PC-9 (cell line): ENCODE measurements at regions not wholly inside any gene's neighbourhood (a gene's known extent, or its start where the extent isn't known, plus 50 kb on each side); places are given as distances from the start of the nearest gene placed in this dataset.

Experiments used
- EZH2 ChIP-seq: fragments of 200-600 bp; sonication (generic); IDR thresholded peaks from 2 replicates; pipeline ENCODE4 v1.8.0; 2017; ENCODE audit warnings: antibody characterized with exemption, low read depth
- TF ChIP-seq, protein P1 (sequence below): fragments of 200-600 bp; sonication (generic); conservative IDR thresholded peaks from 2 replicates; pipeline ENCODE4 v1.6.1; 2017; ENCODE audit warnings: mixed run types, antibody characterized with exemption, mild to moderate bottlenecking, moderate library complexity

DNA sequence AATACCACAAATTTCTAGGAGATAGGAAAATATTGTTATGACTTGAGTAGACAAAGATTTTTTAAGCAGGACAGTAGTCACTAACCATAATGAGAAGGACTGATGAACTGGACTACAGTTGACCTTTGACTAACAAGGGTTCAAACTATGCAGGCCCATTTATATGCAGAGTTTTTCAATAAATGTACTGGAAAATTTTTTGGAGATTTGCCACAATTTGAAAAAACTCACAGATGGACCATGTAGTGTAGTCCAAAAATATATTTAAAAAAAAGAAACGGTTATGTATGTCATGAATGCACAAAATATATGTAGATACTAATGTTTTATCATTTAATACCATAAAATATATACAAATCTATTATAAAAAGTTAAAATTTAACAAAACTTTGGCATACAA, 151.8 kb downstream of the LRRN1 start:
- no peak for TF ChIP-seq EZH2
- TF ChIP-seq, protein P1, sequence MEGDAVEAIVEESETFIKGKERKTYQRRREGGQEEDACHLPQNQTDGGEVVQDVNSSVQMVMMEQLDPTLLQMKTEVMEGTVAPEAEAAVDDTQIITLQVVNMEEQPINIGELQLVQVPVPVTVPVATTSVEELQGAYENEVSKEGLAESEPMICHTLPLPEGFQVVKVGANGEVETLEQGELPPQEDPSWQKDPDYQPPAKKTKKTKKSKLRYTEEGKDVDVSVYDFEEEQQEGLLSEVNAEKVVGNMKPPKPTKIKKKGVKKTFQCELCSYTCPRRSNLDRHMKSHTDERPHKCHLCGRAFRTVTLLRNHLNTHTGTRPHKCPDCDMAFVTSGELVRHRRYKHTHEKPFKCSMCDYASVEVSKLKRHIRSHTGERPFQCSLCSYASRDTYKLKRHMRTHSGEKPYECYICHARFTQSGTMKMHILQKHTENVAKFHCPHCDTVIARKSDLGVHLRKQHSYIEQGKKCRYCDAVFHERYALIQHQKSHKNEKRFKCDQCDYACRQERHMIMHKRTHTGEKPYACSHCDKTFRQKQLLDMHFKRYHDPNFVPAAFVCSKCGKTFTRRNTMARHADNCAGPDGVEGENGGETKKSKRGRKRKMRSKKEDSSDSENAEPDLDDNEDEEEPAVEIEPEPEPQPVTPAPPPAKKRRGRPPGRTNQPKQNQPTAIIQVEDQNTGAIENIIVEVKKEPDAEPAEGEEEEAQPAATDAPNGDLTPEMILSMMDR = no peak
